Smooth muscle cell (in vitro differentiated cells): ENCODE measurements at regions not wholly inside any gene's neighbourhood (a gene's known extent, or its start where the extent isn't known, plus 50 kb on each side); places are given as distances from the start of the nearest gene placed in this dataset.

ENCODE experiments used
- DNase-seq: peaks from one replicate; lab custom pipeline; 2025; ENCODE audit not compliant: unreplicated experiment; lab: John Stamatoyannopoulos, UW
- H2AFZ ChIP-seq: fragments of 200-600 bp; sonication (generic); 2 replicates; pipeline ENCODE4 v1.6.0; 2016; ENCODE audit warnings: antibody characterized with exemption, low read depth, mild to moderate bottlenecking
- H3F3A ChIP-seq: fragments of 200-600 bp; sonication (generic); 2 replicates; pipeline ENCODE4 v1.6.0; 2017; ENCODE audit warnings: antibody characterized with exemption, low read depth
- H3K27ac ChIP-seq: fragments of 200-600 bp; sonication (generic); 2 replicates; pipeline ENCODE4 v1.5.1; 2016; ENCODE audit warnings: low read depth, mild to moderate bottlenecking
- H3K27me3 ChIP-seq: fragments of 200-600 bp; sonication (generic); 2 replicates; pipeline ENCODE4 v1.6.1; 2016; ENCODE audit warnings: low read depth, mild to moderate bottlenecking
- H3K36me3 ChIP-seq: fragments of 200-600 bp; sonication (generic); 2 replicates; pipeline ENCODE4 v1.5.1; 2016; ENCODE audit warnings: low read depth
- H3K4me1 ChIP-seq: fragments of 200-600 bp; sonication (generic); 2 replicates; pipeline ENCODE4 v1.5.1; 2016; ENCODE audit warnings: low read depth
- H3K4me2 ChIP-seq: fragments of 200-600 bp; sonication (generic); 2 replicates; pipeline ENCODE4 v1.6.0; 2016; ENCODE audit warnings: mild to moderate bottlenecking
- H3K4me3 ChIP-seq: fragments of 200-600 bp; sonication (generic); 2 replicates; pipeline ENCODE4 v1.5.1; 2016; ENCODE audit warnings: mild to moderate bottlenecking
- H3K79me2 ChIP-seq: fragments of 200-600 bp; sonication (generic); 2 replicates; pipeline ENCODE4 v1.6.0; 2016; ENCODE audit warnings: low read depth, mild to moderate bottlenecking
- H3K9ac ChIP-seq: fragments of 200-600 bp; sonication (generic); 2 replicates; pipeline ENCODE4 v1.6.0; 2016; ENCODE audit warnings: low read depth
- H3K9me3 ChIP-seq: fragments of 200-600 bp; sonication (generic); replicated peaks from 2 replicates; pipeline ENCODE4 v1.5.1; 2016; ENCODE audit warnings: low read depth
- H4K20me1 ChIP-seq: fragments of 200-600 bp; sonication (generic); 2 replicates; pipeline ENCODE4 v1.6.0; 2016; ENCODE audit warnings: low read depth
- CTCF ChIP-seq: fragments of 200-600 bp; sonication (generic); IDR thresholded peaks from 2 replicates; pipeline ENCODE4 v1.5.1; 2017; ENCODE audit warnings: borderline replicate concordance, mild to moderate bottlenecking, antibody characterized with exemption; ENCODE audit not compliant: insufficient read depth, poor library complexity, severe bottlenecking
- WGBS: methylation state at CpG from one replicate; pipeline ENCODE4 v1.1.7; 2016; ENCODE audit warnings: low lambda C conversion rate; 5-methylcytosine and 5-hydroxymethylcytosine counted together

GRCh38 chr11:112801025-112801816 lies 160.0 kb upstream of the NCAM1 start:
- no peak overlapping the region for H3K4me3 ChIP-seq
- no peak overlapping the region for H3K27ac ChIP-seq
- no peak overlapping the region for H3K4me2 ChIP-seq
- no peaks in the 10 kb centered on the region for H3K9me3 ChIP-seq
- TF ChIP-seq CTCF, result no peak
- no peaks in the 10 kb centered on the region for H4K20me1 ChIP-seq
- H3K4me1 ChIP-seq, result peaks cover 14% of the 10 kb centered on the region
- no peak for DNase-seq
- H3K9ac ChIP-seq, result no peak overlapping the region
- 95% methylated on average over 11 of the region's 11 CpGs for WGBS
- H3F3A ChIP-seq, result peaks cover 7% of the 10 kb centered on the region
- H3K79me2 ChIP-seq, result no peaks in the 10 kb centered on the region
- H2AFZ ChIP-seq, result no peak overlapping the region
- no peaks in the 10 kb centered on the region for H3K27me3 ChIP-seq
- no peaks in the 10 kb centered on the region for H3K36me3 ChIP-seq

GRCh38 chr11:112801817-112802088 lies 159.5 kb upstream of the NCAM1 start:
- Histone ChIP-seq H3K9me3 (no peaks in the 10 kb centered on the region), H3K4me3 (no peak overlapping the region), H3K27ac (no peak overlapping the region), H2AFZ (no peak overlapping the region), H4K20me1 (no peaks in the 10 kb centered on the region), H3F3A (peaks cover 5% of the 10 kb centered on the region), H3K79me2 (no peaks in the 10 kb centered on the region), H3K27me3 (no peaks in the 10 kb centered on the region), H3K4me2 (no peak overlapping the region), H3K36me3 (no peaks in the 10 kb centered on the region), H3K9ac (no peak overlapping the region), H3K4me1 (peaks cover 10% of the 10 kb centered on the region)
- no peak for TF ChIP-seq CTCF
- DNase-seq, result no peak
- 80% methylated on average over 5 of the region's 5 CpGs for WGBS

GRCh38 chr11:112805658-112806057 lies 155.6 kb upstream of the NCAM1 start:
- Histone ChIP-seq H3K4me2 (no peak overlapping the region), H3K4me1 (peaks cover 5% of the 10 kb centered on the region), H3K27me3 (no peaks in the 10 kb centered on the region), H4K20me1 (no peaks in the 10 kb centered on the region), H3F3A (no peaks in the 10 kb centered on the region), H3K4me3 (no peak overlapping the region), H3K27ac (no peak overlapping the region), H2AFZ (no peak overlapping the region), H3K36me3 (no peaks in the 10 kb centered on the region), H3K9me3 (no peaks in the 10 kb centered on the region), H3K9ac (no peak overlapping the region), H3K79me2 (no peaks in the 10 kb centered on the region)
- WGBS, result 52% methylated on average over 3 of the region's 3 CpGs
- no peak for TF ChIP-seq CTCF
- DNase-seq, result no peak

GRCh38 chr11:112806256-112806655 lies 155.0 kb upstream of the NCAM1 start:
- H3K4me3 ChIP-seq, result no peak overlapping the region
- TF ChIP-seq CTCF, result no peak
- H3K27ac ChIP-seq, result no peak overlapping the region
- no peak for DNase-seq
- H3K27me3 ChIP-seq, result no peaks in the 10 kb centered on the region
- H3F3A ChIP-seq, result no peaks in the 10 kb centered on the region
- no peak overlapping the region for H3K4me2 ChIP-seq
- H3K9me3 ChIP-seq, result no peaks in the 10 kb centered on the region
- no peaks in the 10 kb centered on the region for H3K79me2 ChIP-seq
- H2AFZ ChIP-seq, result no peak overlapping the region
- peaks cover 5% of the 10 kb centered on the region for H3K4me1 ChIP-seq
- no peaks in the 10 kb centered on the region for H3K36me3 ChIP-seq
- H3K9ac ChIP-seq, result no peak overlapping the region
- H4K20me1 ChIP-seq, result no peaks in the 10 kb centered on the region
